ENCODE measurements at regions not wholly inside any gene's neighbourhood (a gene's known extent, or its start where the extent isn't known, plus 50 kb on each side); places are given as distances from the start of the nearest gene placed in this dataset.
"Not testable (repeated sequence)": the region's sequence is repeated elsewhere in the genome, so short reads cannot be mapped to it uniquely, and the experiment has no call there.

GRCh38 chr15:22519213-22519612 is 60.5 kb downstream of the GOLGA6L22 start:
- DNase-seq (ENCODE audit: low spot score); in situ Hi-C loops (cut with MboI; ENCODE audit: low sequenced_read_pairs, unreplicated experiment): not testable (repeated sequence)

- DNase-seq (ENCODE audit: low spot score); in situ Hi-C loops (cut with MboI; ENCODE audit: low sequenced_read_pairs, unreplicated experiment): not testable (repeated sequence)
Measured at GRCh38 chr15:22526537-22526936, 67.8 kb downstream of the GOLGA6L22 start.

GRCh38 chr15:22527016-22527415 is 68.3 kb downstream of the GOLGA6L22 start:
- DNase-seq (ENCODE audit: low spot score); in situ Hi-C loops (cut with MboI; ENCODE audit: low sequenced_read_pairs, unreplicated experiment): not testable (repeated sequence)

GRCh38 chr15:22529200-22529599 is 70.5 kb downstream of the GOLGA6L22 start:
- DNase-seq (ENCODE audit: low spot score); in situ Hi-C loops (cut with MboI; ENCODE audit: low sequenced_read_pairs, unreplicated experiment): not testable (repeated sequence)

GRCh38 chr15:22559701-22560100 is 101.0 kb downstream of the GOLGA6L22 start:
- DNase-seq (ENCODE audit: low spot score); in situ Hi-C loops (cut with MboI; ENCODE audit: low sequenced_read_pairs, unreplicated experiment): not testable (repeated sequence)

- DNase-seq (ENCODE audit: low spot score); in situ Hi-C loops (cut with MboI; ENCODE audit: low sequenced_read_pairs, unreplicated experiment): not testable (repeated sequence)
Measured at GRCh38 chr15:22561716-22562115, 103.0 kb downstream of the GOLGA6L22 start.

GRCh38 chr15:22566510-22566909 is 107.8 kb downstream of the GOLGA6L22 start:
- DNase-seq (ENCODE audit: low spot score); in situ Hi-C loops (cut with MboI; ENCODE audit: low sequenced_read_pairs, unreplicated experiment): not testable (repeated sequence)

GRCh38 chr15:22569486-22569885 is 110.8 kb downstream of the GOLGA6L22 start:
- DNase-seq (ENCODE audit: low spot score); in situ Hi-C loops (cut with MboI; ENCODE audit: low sequenced_read_pairs, unreplicated experiment): not testable (repeated sequence)

GRCh38 chr15:22572152-22572735 is 113.5 kb downstream of the GOLGA6L22 start:
- in situ Hi-C loops (cut with MboI; ENCODE audit: low sequenced_read_pairs, unreplicated experiment) = not testable (repeated sequence)

GRCh38 chr15:22572792-22573191 is 114.1 kb downstream of the GOLGA6L22 start:
- DNase-seq (ENCODE audit: low spot score) = peak; percentile 3
- in situ Hi-C loops (cut with MboI; ENCODE audit: low sequenced_read_pairs, unreplicated experiment) = not testable (repeated sequence)

More at GRCh38 chr15:22572152-22572735, 113.5 kb downstream of the GOLGA6L22 start:
- DNase-seq (ENCODE audit: low spot score) = not testable (repeated sequence)

GRCh38 chr15:22577828-22578227 is 119.1 kb downstream of the GOLGA6L22 start:
- DNase-seq (ENCODE audit: low spot score); in situ Hi-C loops (cut with MboI; ENCODE audit: low sequenced_read_pairs, unreplicated experiment): not testable (repeated sequence)

- DNase-seq (ENCODE audit: low spot score); in situ Hi-C loops (cut with MboI; ENCODE audit: low sequenced_read_pairs, unreplicated experiment): not testable (repeated sequence)
Measured at GRCh38 chr15:22579213-22579612, 120.5 kb downstream of the GOLGA6L22 start.

GRCh38 chr15:22587391-22587790 is 128.7 kb downstream of the GOLGA6L22 start:
- DNase-seq (ENCODE audit: low spot score); in situ Hi-C loops (cut with MboI; ENCODE audit: low sequenced_read_pairs, unreplicated experiment): not testable (repeated sequence)

GRCh38 chr15:22598552-22598951 is 139.8 kb downstream of the GOLGA6L22 start:
- in situ Hi-C loops (cut with MboI; ENCODE audit: low sequenced_read_pairs, unreplicated experiment); DNase-seq (ENCODE audit: low spot score): not testable (repeated sequence)

GRCh38 chr15:22599526-22600320 is 141.0 kb downstream of the GOLGA6L22 start:
- in situ Hi-C loops (cut with MboI; ENCODE audit: low sequenced_read_pairs, unreplicated experiment); DNase-seq (ENCODE audit: low spot score): not testable (repeated sequence)

- in situ Hi-C loops (cut with MboI; ENCODE audit: low sequenced_read_pairs, unreplicated experiment); DNase-seq (ENCODE audit: low spot score): not testable (repeated sequence)
Measured at GRCh38 chr15:22616976-22617375, 158.3 kb downstream of the GOLGA6L22 start.

- DNase-seq (ENCODE audit: low spot score); in situ Hi-C loops (cut with MboI; ENCODE audit: low sequenced_read_pairs, unreplicated experiment): not testable (repeated sequence)
Measured at GRCh38 chr15:22631789-22632188, 154.7 kb upstream of the NIPA1 start.

- in situ Hi-C loops (cut with MboI; ENCODE audit: low sequenced_read_pairs, unreplicated experiment); DNase-seq (ENCODE audit: low spot score): not testable (repeated sequence)
Measured at GRCh38 chr15:22639983-22640382, 146.5 kb upstream of the NIPA1 start.

- in situ Hi-C loops (cut with MboI; ENCODE audit: low sequenced_read_pairs, unreplicated experiment); DNase-seq (ENCODE audit: low spot score): not testable (repeated sequence)
Measured at GRCh38 chr15:22649458-22649857, 137.0 kb upstream of the NIPA1 start.

Data from GM13976 (cell line).